HG03354 (cell line): ENCODE measurements at regions not wholly inside any gene's neighbourhood (a gene's known extent, or its start where the extent isn't known, plus 50 kb on each side); places are given as distances from the start of the nearest gene placed in this dataset.

ENCODE experiments used
- ATAC-seq: cut with Tn5 transposase; IDR thresholded peaks from one replicate; pipeline ENCODE4 v1.9.1; 2021; ENCODE audit warnings: mild to moderate bottlenecking; ENCODE audit not compliant: unreplicated experiment, poor library complexity, severe bottlenecking

GRCh38 chrX:39903343-39903742 lies 194.4 kb downstream of the BCOR start:
- no peak for ATAC-seq

DNA sequence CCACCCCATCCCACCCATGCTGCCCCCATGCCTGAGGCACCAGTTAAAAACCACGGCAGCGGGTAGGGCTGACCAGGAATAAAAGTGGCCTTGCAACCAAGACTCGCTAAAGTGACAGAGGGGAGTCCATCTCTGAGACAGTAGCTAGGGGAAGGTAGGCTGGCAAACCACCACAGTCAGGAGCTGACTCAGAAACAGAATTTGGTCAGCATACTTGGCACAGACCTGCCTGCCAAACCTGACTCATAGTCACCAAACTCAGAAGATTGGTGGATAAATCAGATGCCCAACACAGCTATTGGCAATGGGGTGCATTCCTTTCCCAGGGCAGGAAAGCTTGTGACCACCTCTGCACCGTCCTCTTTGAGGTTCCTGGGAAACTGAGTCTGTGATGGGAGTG lies 193.8 kb downstream of the BCOR start:
- ATAC-seq, result no peak

GRCh38 chrX:39904816-39905537 lies 192.8 kb downstream of the BCOR start:
- no peak for ATAC-seq

- ATAC-seq, result no peak
Measured at GRCh38 chrX:39905538-39905891, 192.2 kb downstream of the BCOR start.

GRCh38 chrX:39905946-39906345 lies 191.8 kb downstream of the BCOR start:
- ATAC-seq, result no peak

DNA sequence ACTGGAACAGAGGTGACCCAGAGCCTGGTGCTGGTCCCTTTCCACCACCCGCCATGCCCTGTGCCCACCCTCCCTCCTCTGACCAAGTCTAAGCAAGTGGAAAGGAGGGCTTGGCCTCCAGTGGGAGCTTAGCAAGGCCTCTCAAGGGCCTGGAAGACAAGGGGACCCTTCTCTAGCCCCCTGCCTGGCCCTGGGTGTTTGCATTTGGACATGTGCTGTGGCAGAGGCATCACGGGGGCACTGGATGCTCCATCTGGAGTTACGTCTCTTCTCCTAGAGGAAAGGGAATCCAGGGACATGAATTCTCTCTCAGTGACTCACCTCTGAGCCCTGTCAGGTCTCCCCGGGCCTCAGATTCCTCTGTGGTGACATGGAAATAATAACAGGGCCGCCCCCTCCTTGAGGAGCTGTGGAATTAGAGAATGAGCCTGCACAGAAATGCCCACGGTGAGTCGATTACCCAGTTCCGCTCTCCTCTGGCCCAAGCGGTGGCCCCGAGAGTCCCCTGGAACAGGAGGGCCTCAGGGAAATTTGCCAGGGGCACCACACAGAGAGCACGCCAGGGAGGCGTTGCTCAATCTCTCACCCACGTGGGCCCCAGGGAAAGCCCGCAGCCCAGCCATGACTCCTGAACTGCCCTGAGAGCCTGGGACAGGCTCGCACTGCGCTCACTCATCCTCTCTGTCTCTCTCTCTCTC lies 189.6 kb downstream of the BCOR start:
- ATAC-seq, result no peak

GRCh38 chrX:39909996-39910395 lies 187.8 kb downstream of the BCOR start:
- no peak for ATAC-seq

DNA sequence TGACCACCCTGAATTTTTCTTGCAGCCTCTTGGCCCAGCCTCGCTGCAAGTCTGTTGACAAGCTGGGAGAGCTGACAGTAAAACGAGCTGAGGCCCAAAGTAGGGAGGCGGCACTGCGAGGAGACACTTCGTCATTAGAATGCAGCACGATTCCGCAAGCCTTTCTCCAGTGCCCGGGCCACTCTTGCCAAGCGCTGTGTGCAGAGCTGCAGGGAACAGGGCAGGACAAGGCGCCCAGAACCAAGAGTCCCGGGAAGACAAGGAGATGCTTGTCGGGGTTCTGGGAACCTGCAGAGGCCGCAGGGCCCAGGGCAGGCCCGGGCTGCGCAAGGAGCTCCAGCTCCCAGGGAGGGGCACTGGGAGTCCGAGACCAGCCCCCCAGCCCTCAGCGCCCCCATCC lies 187.1 kb downstream of the BCOR start:
- ATAC-seq, result no peak

- no peak for ATAC-seq
Measured at GRCh38 chrX:39911278-39911897, 186.4 kb downstream of the BCOR start.

- no peak for ATAC-seq
Measured at GRCh38 chrX:39912126-39912525, 185.6 kb downstream of the BCOR start.

- ATAC-seq, result no peak
Measured at GRCh38 chrX:39915081-39915480, 182.7 kb downstream of the BCOR start.

GRCh38 chrX:39915596-39915995 lies 182.2 kb downstream of the BCOR start:
- ATAC-seq, result no peak

GRCh38 chrX:39921838-39922237 lies 175.9 kb downstream of the BCOR start:
- no peak for ATAC-seq

DNA sequence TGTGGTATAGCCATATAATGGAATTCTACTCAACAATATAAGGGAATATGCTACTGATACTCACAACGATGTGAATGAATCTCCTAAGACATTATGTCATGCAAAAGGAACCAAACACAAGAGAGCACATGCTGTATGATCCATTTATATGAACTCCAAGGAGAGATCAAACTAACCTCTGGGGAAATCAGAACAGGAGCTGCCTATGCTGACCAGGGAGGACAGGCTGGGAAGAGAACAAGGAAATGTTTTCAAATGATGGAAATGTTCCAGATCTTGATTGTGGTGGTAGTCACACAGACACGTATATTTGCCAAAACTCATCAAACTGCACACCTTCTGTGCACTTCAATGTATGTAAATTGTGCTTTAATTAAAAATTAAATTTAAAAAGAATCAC lies 175.3 kb downstream of the BCOR start:
- ATAC-seq, result no peak

DNA sequence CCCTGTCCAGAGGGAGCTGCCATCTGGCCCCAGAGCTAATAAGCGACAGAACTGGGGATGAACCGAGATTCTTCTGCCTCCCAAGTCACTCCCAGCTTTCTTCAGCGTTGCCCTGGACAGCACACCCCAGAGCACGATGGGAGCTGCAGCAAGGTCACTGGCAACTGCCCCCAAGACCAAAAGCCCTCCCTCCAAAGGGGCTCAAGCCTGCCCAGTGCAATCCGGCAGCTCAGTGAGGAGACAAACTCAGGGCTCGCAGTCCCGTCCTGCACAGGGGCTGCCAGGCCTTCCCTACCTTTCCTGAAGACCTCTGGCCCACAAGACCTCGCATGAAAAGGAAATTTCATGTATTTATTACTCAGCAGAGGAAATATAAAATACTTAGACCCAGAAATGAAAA lies 174.8 kb downstream of the BCOR start:
- ATAC-seq, result no peak

- no peak for ATAC-seq
Measured at GRCh38 chrX:39927380-39927779, 170.4 kb downstream of the BCOR start.

DNA sequence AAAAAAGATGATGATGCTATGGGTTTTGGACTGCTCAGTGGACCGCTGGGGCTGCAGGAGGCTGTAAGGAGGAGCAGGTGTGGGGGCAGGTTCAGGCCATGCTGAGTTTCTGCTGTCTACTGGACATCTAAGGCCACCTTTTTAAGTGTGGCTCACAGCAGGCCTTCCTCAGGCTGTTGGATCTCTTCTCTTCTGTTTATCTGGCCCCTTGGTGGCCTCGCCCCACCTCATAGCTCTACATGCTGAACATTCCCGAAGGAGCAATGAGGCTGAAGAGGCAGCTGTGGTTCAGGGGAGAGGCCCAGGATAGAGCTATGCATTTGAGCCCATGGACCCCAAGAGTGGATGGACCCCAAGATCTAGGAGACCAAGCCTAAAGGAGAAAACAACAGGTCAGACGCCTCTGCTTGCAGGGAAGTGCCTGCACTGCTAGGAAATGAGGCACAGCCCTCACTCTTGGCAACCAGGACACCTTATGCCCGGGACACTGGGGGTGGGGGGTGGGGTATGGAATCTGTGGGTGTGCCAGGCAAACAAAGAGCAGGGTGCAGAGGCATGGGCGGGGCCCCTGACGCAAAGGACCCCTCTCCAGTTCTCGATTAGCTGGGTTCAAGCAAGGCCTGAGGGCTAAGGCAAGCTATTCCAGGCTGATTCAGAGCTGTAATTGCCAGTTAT lies 168.9 kb downstream of the BCOR start:
- no peak for ATAC-seq

DNA sequence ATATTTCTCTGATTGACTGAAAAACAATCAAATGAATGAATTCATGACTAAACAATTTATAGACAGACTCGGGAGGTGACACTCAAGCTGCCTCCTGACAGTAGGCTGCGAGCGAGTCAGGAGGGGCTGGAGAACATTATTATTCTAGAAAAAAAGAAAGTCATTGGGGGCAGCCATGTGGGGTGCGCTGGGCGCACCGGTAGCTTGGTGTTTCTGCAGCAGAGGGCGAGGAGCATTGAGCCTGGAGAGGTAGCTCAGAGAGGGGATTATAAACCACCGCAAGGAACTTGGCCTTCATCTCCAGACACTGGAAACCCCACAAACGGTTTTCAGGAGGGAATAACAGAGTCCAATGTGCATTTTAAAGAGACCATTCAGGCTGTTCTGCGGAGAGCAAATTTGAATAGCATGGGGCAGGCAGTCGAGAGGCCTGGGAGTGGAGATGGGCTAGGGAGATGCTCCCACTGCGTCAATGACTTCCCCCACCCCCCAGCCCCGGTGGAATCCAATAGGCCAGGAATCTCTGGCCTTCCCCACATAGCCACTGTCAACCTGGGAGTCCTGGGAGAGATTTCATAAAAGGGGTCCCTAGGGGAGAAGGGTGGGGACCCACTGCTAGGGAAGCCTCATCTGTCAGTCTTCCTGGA lies 168.3 kb downstream of the BCOR start:
- ATAC-seq, result no peak

GRCh38 chrX:39930786-39931528 lies 166.8 kb downstream of the BCOR start:
- ATAC-seq, result no peak
